PC-9 (cell line): ENCODE measurements at regions not wholly inside any gene's neighbourhood (a gene's known extent, or its start where the extent isn't known, plus 50 kb on each side); places are given as distances from the start of the nearest gene placed in this dataset.

Experiments used
- BruUV-seq: library from RNA; stranded (reverse); fragments of 400-500 nt; replicated peaks from 2 replicates; lab custom pipeline; 2021; lab: Mats Ljungman, UMichigan
- CTCF ChIA-PET: fragments of 300-600 bp; sonication (Branson Sonifier 250); formaldehyde crosslinking; loops from one replicate; lab custom pipeline; 2022; ENCODE audit warnings: antibody characterized with exemption; lab: Charles Lee
- POLR2A ChIA-PET: fragments of 300-600 bp; sonication (Branson Sonifier 250); formaldehyde crosslinking; loops from one replicate; lab custom pipeline; 2022; ENCODE audit warnings: antibody characterized with exemption; ENCODE audit not compliant: unreplicated experiment; lab: Charles Lee
- DNase-seq, 2 experiments: peaks; one replicate each; pipeline versions ENCODE4 v3.0.0 to v3.0.0-alpha.2; 2015 to 2022; ENCODE audit warnings: mixed read lengths in 1 of 2
- H2AFZ ChIP-seq: fragments of 200-600 bp; sonication (generic); 2 replicates; pipeline ENCODE4 v1.8.1; 2017; ENCODE audit warnings: antibody characterized with exemption
- H3F3A ChIP-seq: fragments of 200-600 bp; sonication (generic); 2 replicates; pipeline ENCODE4 v1.8.1; 2017; ENCODE audit warnings: antibody characterized with exemption, mild to moderate bottlenecking, low read depth; ENCODE audit not compliant: insufficient read depth
- H3K27ac ChIP-seq: fragments of 200-600 bp; sonication (generic); 2 replicates; pipeline ENCODE4 v1.6.1; 2016; ENCODE audit warnings: mixed run types
- H3K27me3 ChIP-seq: fragments of 200-600 bp; sonication (generic); 2 replicates; pipeline ENCODE4 v1.6.1; 2016; ENCODE audit warnings: low read depth, mixed run types; ENCODE audit not compliant: insufficient read depth
- H3K36me3 ChIP-seq: fragments of 200-600 bp; sonication (generic); 2 replicates; pipeline ENCODE4 v1.6.1; 2016; ENCODE audit warnings: low read depth, mixed run types
- H3K4me1 ChIP-seq: fragments of 200-600 bp; sonication (generic); replicated peaks from 2 replicates; pipeline ENCODE4 v1.6.1; 2016; ENCODE audit warnings: mixed run types; ENCODE audit not compliant: insufficient read depth
- H3K4me2 ChIP-seq: fragments of 200-600 bp; sonication (generic); 2 replicates; pipeline ENCODE4 v1.6.1; 2017; ENCODE audit warnings: mixed run types
- H3K4me3 ChIP-seq: fragments of 200-600 bp; sonication (generic); 2 replicates; pipeline ENCODE4 v1.6.1; 2016; ENCODE audit warnings: mixed run types
- H3K79me2 ChIP-seq: fragments of 200-600 bp; sonication (generic); 2 replicates; pipeline ENCODE4 v1.6.1; 2017; ENCODE audit warnings: low read depth, mixed run types
- H3K9me2 ChIP-seq: fragments of 200-600 bp; sonication (generic); 2 replicates; pipeline ENCODE4 v1.8.1; 2017; ENCODE audit warnings: mild to moderate bottlenecking; ENCODE audit not compliant: insufficient read depth
- H3K9me3 ChIP-seq: fragments of 200-600 bp; sonication (generic); 2 replicates; pipeline ENCODE4 v1.8.1; 2016; ENCODE audit warnings: low read depth; ENCODE audit not compliant: insufficient read depth
- H4K20me1 ChIP-seq: fragments of 200-600 bp; sonication (generic); 2 replicates; pipeline ENCODE4 v1.8.1; 2017; ENCODE audit not compliant: insufficient read depth
- CTCF ChIP-seq: fragments of 200-600 bp; sonication (generic); conservative IDR thresholded peaks from 2 replicates; pipeline ENCODE4 v1.6.1; 2017; ENCODE audit warnings: mixed run types, antibody characterized with exemption, mild to moderate bottlenecking, moderate library complexity
- EZH2 ChIP-seq: fragments of 200-600 bp; sonication (generic); IDR thresholded peaks from 2 replicates; pipeline ENCODE4 v1.8.0; 2017; ENCODE audit warnings: antibody characterized with exemption, low read depth
- intact Hi-C: fragments of 100-400 bp; cut with micrococcal nuclease; formaldehyde crosslinking; loops from one replicate; pipeline ENCODE4 v1.10.0; 2022; ENCODE audit not compliant: unreplicated experiment

- Histone ChIP-seq H3K4me3 (no peak overlapping the region), H3K27me3 (no peaks in the 10 kb centered on the region), H3K4me2 (no peak overlapping the region), H3K4me1 (no peaks in the 10 kb centered on the region), H3F3A (no peaks in the 10 kb centered on the region), H2AFZ (no peak overlapping the region), H3K36me3 (no peaks in the 10 kb centered on the region), H3K79me2 (no peaks in the 10 kb centered on the region), H3K27ac (no peak overlapping the region), H4K20me1 (no peaks in the 10 kb centered on the region), H3K9me3 (no peaks in the 10 kb centered on the region), H3K9me2 (no peaks in the 10 kb centered on the region)
- intact Hi-C loops: no loop called here
- DNase-seq: no peak
- TF ChIP-seq EZH2 (no peak), CTCF (no peak)
- POLR2A ChIA-PET: no interaction called here
- CTCF ChIA-PET: no interaction called here
- BruUV-seq: no TSS peak
Observed at GRCh38 chr18:41714872-41715271, 240.2 kb upstream of the PIK3C3 start.

GRCh38 chr18:41713969-41714825 is 240.8 kb upstream of the PIK3C3 start:
- Histone ChIP-seq H3K9me2 (no peaks in the 10 kb centered on the region), H3F3A (no peaks in the 10 kb centered on the region), H3K27ac (no peak overlapping the region), H3K79me2 (no peaks in the 10 kb centered on the region), H3K4me1 (no peaks in the 10 kb centered on the region), H4K20me1 (no peaks in the 10 kb centered on the region), H3K4me2 (no peak overlapping the region), H3K27me3 (no peaks in the 10 kb centered on the region), H2AFZ (no peak overlapping the region), H3K4me3 (no peak overlapping the region), H3K36me3 (no peaks in the 10 kb centered on the region), H3K9me3 (no peaks in the 10 kb centered on the region)
- no TSS peak for BruUV-seq
- ChIA-PET POLR2A (no interaction called here), CTCF (no interaction called here)
- TF ChIP-seq CTCF (no peak), EZH2 (no peak)
- intact Hi-C loops: no loop called here
- DNase-seq: no peak

- no peak overlapping the region for H3K27ac ChIP-seq
- no peaks in the 10 kb centered on the region for H3F3A ChIP-seq
- no TSS peak for BruUV-seq
- ChIA-PET CTCF (no interaction called here), POLR2A (no interaction called here)
- no peaks in the 10 kb centered on the region for H3K9me3 ChIP-seq
- H3K4me2 ChIP-seq: no peak overlapping the region
- H3K4me1 ChIP-seq: no peaks in the 10 kb centered on the region
- no peak overlapping the region for H3K4me3 ChIP-seq
- H4K20me1 ChIP-seq: no peaks in the 10 kb centered on the region
- H3K9me2 ChIP-seq: no peaks in the 10 kb centered on the region
- intact Hi-C loops: no loop called here
- no peaks in the 10 kb centered on the region for H3K36me3 ChIP-seq
- H2AFZ ChIP-seq: no peak overlapping the region
- no peaks in the 10 kb centered on the region for H3K79me2 ChIP-seq
- H3K27me3 ChIP-seq: no peaks in the 10 kb centered on the region
- TF ChIP-seq EZH2: no peak
- TF ChIP-seq CTCF: no peak
- no peak for DNase-seq
Observed at GRCh38 chr18:41706301-41706700, 248.7 kb upstream of the PIK3C3 start.
